ENCODE measurements at regions not wholly inside any gene's neighbourhood (a gene's known extent, or its start where the extent isn't known, plus 50 kb on each side); places are given as distances from the start of the nearest gene placed in this dataset.

- no peak overlapping the region for H3K9ac ChIP-seq (replicated peaks in 1 of 4; ENCODE audit: extremely low read depth in 1 of 4, low read depth in 3 of 4, low read length in 3 of 4)
- H3K79me1 ChIP-seq (ENCODE audit: low read depth, low read length): no peaks in the 10 kb centered on the region
- no peaks in the 10 kb centered on the region for H4K20me1 ChIP-seq (replicated peaks in 1 of 2; ENCODE audit: control insufficient read depth in 1 of 2, insufficient read depth in 2 of 2, low read length in 2 of 2)
- no peak overlapping the region for H3K4me3 ChIP-seq (ENCODE audit: extremely low read depth in 1 of 4, insufficient read depth in 2 of 4, low read depth in 3 of 4, low read length in 4 of 4)
- H4K5ac ChIP-seq (ENCODE audit: insufficient read length, low read depth, low read length): no peak overlapping the region
- H2AK5ac ChIP-seq (ENCODE audit: low read depth, low read length): no peak overlapping the region
- DNase-seq (ENCODE audit: low read depth in 1 of 2, low spot score in 2 of 2) (no peak), FAIRE-seq (no peak)
- ChIA-PET POLR2A (ENCODE audit: partially characterized antibody) (interaction anchor here (0.7 kb wide), 1 partner anchor 43 kb away, joined by 5 read pairs; no protein-coding TSS in a partner anchor), CTCF (ENCODE audit: partially characterized antibody) (interaction anchor here (0.9 to 7.6 kb wide), 6 partner anchors 9 to 111 kb away, joined by 3 to 39 read pairs (median 4); no protein-coding TSS in a partner anchor)
- no peak overlapping the region for H2BK120ac ChIP-seq (replicated peaks; ENCODE audit: low read depth, low read length)
- no peak overlapping the region for H3K14ac ChIP-seq (ENCODE audit: insufficient read length)
- no peak overlapping the region for H3K27ac ChIP-seq (ENCODE audit: low read depth, low read length)
- H2BK5ac ChIP-seq (ENCODE audit: low read depth, low read length): no peak overlapping the region
- no peaks in the 10 kb centered on the region for H3K9me3 ChIP-seq (ENCODE audit: insufficient read depth in 2 of 2, low read depth in 1 of 2, low read length in 1 of 2)
- no peak overlapping the region for H3K4ac ChIP-seq (replicated peaks; ENCODE audit: insufficient read length, low read depth, low read length)
- H3K36me3 ChIP-seq (ENCODE audit: control insufficient read depth in 2 of 4, insufficient read depth in 4 of 4, low read length in 3 of 4): no peaks in the 10 kb centered on the region
- H2AFZ ChIP-seq (ENCODE audit: low read length): no peak overlapping the region
- no peak overlapping the region for H3K56ac ChIP-seq (replicated peaks; ENCODE audit: insufficient read length, low read depth, low read length)
- H4K8ac ChIP-seq (ENCODE audit: extremely low read depth, insufficient read depth, low read length): no peak overlapping the region
- H3K27me3 ChIP-seq (replicated peaks in 1 of 4; ENCODE audit: control insufficient read depth in 3 of 4, extremely low read depth in 1 of 4, insufficient read depth in 3 of 4, low read length in 3 of 4): no peaks in the 10 kb centered on the region
- H2BK15ac ChIP-seq (ENCODE audit: low read length): no peak overlapping the region
- no peak overlapping the region for H2BK20ac ChIP-seq (ENCODE audit: low read length)
- H3K4me2 ChIP-seq (ENCODE audit: insufficient read depth in 1 of 2, low read depth in 2 of 2, low read length in 2 of 2): no peak overlapping the region
- H2BK12ac ChIP-seq (ENCODE audit: low read depth, low read length): no peak overlapping the region
- 93% methylated on average over 2 of the region's 2 CpGs; no CpG with 5 or more reads in 1 of the 2 experiments for WGBS, 2 experiments (ENCODE audit: extremely low coverage in 1 of 2, insufficient coverage in 1 of 2, insufficient read length in 1 of 2, insufficient replicate concordance in 2 of 2, low coverage in 1 of 2, low lambda C conversion rate in 2 of 2, missing lambda C conversion rate in 1 of 2)
- no peaks in the 10 kb centered on the region for H3K79me2 ChIP-seq (ENCODE audit: control insufficient read depth in 1 of 2, insufficient read depth in 2 of 2, low read length in 2 of 2)
- H3K23ac ChIP-seq (ENCODE audit: insufficient read length): no peak overlapping the region
- H4K91ac ChIP-seq (replicated peaks; ENCODE audit: insufficient read length, low read length): no peak overlapping the region
- H3K23me2 ChIP-seq (ENCODE audit: low read depth, low read length): no peaks in the 10 kb centered on the region; the same call in 1 of the 2 replicates
- peaks cover 4 to 14% (median 10%) of the 10 kb centered on the region in 4 experiments; a peak in 5 of 7 replicates for H3K4me1 ChIP-seq (replicated peaks in 1 of 4; ENCODE audit: control insufficient read depth in 3 of 4, insufficient read depth in 4 of 4, low read length in 3 of 4)
- H3K18ac ChIP-seq (ENCODE audit: extremely low read depth, low read length): no peak overlapping the region
- TF ChIP-seq MAFK (IDR thresholded peaks at IDR 0.05; ENCODE audit: low read depth, low read length) (no peak), SIX5 (IDR thresholded peaks at IDR 0.05; ENCODE audit: low read depth, low read length) (no peak)
Observed at GRCh38 chr2:64219149-64219548, 74.9 kb upstream of the PELI1 start.

Data from H1 (cell line).